GM20000 (cell line): ENCODE measurements at regions not wholly inside any gene's neighbourhood (a gene's known extent, or its start where the extent isn't known, plus 50 kb on each side); places are given as distances from the start of the nearest gene placed in this dataset.
"Not testable (repeated sequence)": the region's sequence is repeated elsewhere in the genome, so short reads cannot be mapped to it uniquely, and the experiment has no call there.

ENCODE experiments used
- DNase-seq: peaks from one replicate; pipeline ENCODE4 v3.0.0; 2012; ENCODE audit warnings: low spot score
- TF ChIP-seq, protein P1 (sequence below): IDR thresholded peaks from 2 replicates; pipeline ENCODE4 v1.5.1; 2012; ENCODE audit warnings: mild to moderate bottlenecking, control low read depth; ENCODE audit errors: extremely low read depth, missing control alignments

DNA sequence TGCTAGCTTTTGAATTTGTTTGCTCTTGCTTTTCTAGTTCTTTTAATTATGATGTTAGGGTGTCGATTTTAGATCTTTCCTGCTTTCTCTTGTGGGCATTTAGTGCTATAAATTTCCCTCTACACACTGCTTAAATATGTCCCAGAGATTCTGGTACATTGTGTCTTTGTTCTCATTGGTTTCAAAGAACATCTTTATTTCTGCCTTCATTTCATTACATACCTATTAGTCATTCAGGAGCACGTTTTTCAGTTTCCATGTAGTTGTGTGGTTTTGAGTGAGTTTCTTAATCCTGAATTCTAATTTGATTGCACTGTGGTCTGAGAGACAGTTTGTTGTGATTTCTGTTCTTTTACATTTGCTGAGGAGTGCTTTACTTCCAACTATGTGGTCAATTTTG is 51.2 kb upstream of the MB21D2 start:
- DNase-seq, result not testable (repeated sequence)

DNA sequence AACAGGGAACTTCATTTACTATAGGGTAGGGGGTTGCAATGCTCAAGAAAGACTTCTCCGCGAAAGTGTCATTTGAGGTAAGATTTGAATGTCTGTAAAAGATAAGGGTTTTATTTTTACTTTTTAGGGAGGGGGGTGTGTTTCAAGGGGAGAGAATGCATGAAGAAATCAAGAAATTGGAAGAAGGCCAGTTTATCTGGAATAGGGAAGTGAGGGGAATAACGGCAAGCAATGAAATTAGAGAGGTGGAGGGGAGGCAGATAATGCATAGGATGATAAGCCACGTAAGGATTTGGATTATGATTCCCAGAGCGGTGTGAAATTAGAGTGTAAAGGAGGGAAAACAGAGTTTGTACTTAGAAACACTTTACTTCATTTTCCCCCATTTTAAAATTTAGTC is 63.0 kb upstream of the MB21D2 start:
- TF ChIP-seq, protein P1, sequence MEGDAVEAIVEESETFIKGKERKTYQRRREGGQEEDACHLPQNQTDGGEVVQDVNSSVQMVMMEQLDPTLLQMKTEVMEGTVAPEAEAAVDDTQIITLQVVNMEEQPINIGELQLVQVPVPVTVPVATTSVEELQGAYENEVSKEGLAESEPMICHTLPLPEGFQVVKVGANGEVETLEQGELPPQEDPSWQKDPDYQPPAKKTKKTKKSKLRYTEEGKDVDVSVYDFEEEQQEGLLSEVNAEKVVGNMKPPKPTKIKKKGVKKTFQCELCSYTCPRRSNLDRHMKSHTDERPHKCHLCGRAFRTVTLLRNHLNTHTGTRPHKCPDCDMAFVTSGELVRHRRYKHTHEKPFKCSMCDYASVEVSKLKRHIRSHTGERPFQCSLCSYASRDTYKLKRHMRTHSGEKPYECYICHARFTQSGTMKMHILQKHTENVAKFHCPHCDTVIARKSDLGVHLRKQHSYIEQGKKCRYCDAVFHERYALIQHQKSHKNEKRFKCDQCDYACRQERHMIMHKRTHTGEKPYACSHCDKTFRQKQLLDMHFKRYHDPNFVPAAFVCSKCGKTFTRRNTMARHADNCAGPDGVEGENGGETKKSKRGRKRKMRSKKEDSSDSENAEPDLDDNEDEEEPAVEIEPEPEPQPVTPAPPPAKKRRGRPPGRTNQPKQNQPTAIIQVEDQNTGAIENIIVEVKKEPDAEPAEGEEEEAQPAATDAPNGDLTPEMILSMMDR, result no peak
- no peak for DNase-seq

DNA sequence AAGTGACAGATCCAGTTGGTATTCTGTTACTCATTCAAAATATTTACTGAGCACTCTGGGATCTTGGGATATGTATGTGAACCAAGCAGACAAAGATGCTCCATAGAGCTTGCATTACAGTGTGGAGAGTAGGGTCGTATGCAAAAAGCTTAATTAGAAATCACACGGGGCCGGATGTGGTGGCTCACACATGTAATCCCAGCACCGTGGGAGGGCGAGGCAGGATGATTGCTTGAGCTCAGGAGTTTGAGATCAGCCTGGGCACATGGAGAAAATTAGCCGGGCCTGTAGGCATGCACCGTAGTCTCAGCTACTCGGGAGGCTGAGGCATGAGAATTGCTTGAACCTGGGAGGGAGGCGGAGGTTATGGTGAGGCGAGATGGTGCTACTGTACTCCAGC is 68.7 kb upstream of the MB21D2 start:
- TF ChIP-seq, protein P1, result no peak
- no peak for DNase-seq

DNA sequence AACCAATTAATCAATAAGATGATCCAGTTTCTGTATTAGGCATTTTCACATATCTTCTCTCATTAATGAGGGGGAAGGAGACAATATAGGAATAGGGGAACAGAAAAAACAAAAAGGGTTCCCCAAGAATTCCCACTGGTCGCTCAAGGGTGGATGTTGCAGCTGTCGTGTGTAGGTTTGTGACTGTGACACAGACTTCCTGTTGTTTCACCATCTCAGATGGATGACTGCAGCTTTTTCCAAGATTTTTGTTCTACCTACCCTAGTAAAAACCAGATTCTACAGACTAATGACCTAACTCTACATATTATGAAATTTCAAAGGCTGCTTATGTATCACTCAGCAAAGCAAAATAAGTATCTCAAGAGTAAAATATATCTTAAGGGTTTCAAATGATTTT is 73.7 kb upstream of the MB21D2 start:
- TF ChIP-seq, protein P1, result no peak
- no peak for DNase-seq

DNA sequence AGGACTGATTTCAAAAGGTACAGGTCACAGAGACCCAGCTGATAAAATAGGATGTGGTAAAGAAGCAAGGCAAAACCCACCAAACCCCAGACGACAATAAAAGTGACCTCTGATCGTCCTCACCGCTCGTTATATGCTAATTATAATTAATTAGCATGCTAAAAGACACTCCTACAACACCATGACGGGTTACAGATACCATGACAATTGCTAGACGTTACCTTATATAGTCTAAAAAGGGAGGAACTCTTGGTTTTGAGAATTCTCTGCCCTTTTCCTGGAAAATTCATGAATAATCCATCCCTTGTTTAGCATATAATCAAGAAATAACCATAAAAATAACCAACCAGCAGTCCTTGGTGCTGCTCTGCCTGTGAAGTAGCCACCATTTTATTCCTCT is 74.7 kb upstream of the MB21D2 start:
- DNase-seq, result no peak
- TF ChIP-seq, protein P1, result no peak

- TF ChIP-seq, protein P1, result no peak
- no peak for DNase-seq
Measured at GRCh38 chr3:192993411-192993810, 75.8 kb upstream of the MB21D2 start.

DNA sequence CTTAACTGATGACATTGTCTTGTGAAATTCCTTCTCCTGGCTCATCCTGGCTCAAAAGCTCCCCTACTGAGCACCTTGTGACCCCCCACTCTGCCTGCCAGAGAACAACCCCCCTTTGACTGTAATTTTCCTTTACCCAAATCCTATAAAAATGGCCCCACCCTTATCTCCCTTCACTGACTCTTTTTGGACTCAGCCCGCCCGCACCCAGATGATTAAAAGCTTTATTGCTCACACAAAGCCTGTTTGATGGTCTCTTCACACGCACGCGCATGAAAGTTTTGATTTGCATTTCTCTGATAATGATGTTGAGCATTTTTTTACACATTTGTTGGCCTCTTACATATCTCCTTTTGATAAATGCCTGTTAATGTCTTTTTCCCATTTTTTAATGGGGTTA is 83.5 kb upstream of the MB21D2 start:
- not testable (repeated sequence) for DNase-seq

DNA sequence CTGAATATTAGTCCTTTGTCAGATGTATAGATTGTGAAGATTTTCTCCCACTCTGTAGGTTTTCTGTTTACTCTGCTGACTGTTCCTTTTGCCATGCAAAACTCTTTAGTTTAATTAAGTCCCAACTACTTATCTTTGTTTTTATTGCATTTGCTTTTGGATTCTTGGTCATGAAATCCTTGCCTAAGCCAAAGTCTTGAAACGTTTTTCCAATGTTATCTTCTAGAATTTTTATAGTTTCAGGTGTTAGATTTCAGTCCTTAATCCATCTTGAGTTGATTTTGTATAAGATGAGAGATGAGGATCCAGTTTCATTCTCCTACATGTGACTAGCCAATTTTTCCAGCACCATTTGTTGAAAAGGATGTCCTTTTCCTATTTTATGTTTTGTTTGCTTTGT is 86.0 kb upstream of the MB21D2 start:
- DNase-seq, result not testable (repeated sequence)

- DNase-seq, result no peak
- TF ChIP-seq, protein P1, result no peak
Measured at GRCh38 chr3:193008654-193009053, 91.0 kb upstream of the MB21D2 start.
